ENCODE measurements at regions not wholly inside any gene's neighbourhood (a gene's known extent, or its start where the extent isn't known, plus 50 kb on each side); places are given as distances from the start of the nearest gene placed in this dataset.

DNA sequence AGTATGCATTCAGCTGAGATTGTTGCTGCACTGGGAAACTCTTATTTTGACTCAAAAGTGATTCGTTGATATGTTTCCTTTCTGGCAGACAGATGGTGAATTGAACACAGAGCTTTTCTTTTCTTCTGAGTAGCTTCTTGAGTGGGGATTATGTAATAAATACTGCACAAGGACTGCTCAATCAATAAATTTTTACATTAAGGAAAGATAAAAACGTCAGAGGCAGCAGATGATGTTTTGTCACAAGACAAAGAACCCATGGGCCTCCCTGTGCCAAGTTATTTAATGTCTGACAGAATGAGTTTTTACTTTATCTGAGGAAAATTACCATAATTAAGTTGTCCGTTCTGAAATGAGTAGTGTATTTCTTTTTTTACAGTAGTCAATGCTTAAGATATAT lies 460.3 kb downstream of the UTRN start:
- peaks cover 17 to 18% of the 10 kb centered on the region in 2 experiments for H3K4me1 Mint-ChIP-seq

More for the DNA sequence above, 460.3 kb downstream of the UTRN start:
- Histone ChIP-seq H3T11ph (ENCODE audit: low read length) (no peak overlapping the region), H3K23ac (ENCODE audit: insufficient read length, low read depth, low read length) (no peak overlapping the region), H3K79me2 (ENCODE audit: insufficient read depth, low read length) (no peaks in the 10 kb centered on the region), H2BK12ac (ENCODE audit: insufficient read length, low read depth, low read length) (no peak overlapping the region), H4K8ac (replicated peaks; ENCODE audit: insufficient read length, low read depth, low read length) (no peak overlapping the region), H3K14ac (ENCODE audit: insufficient read depth, low read length) (no peak overlapping the region), H2AFZ (ENCODE audit: low read length) (no peak overlapping the region), H3K56ac (ENCODE audit: insufficient read length, low read depth, low read length) (no peak overlapping the region), H2AK5ac (ENCODE audit: insufficient read length, low read length) (no peak overlapping the region), H4K5ac (ENCODE audit: insufficient read length, low read depth, low read length) (no peak overlapping the region), H4K91ac (ENCODE audit: insufficient read length, low read depth, low read length) (no peak overlapping the region), H2BK15ac (ENCODE audit: low read depth, low read length) (no peak overlapping the region), H4K20me1 (ENCODE audit: control insufficient read depth, insufficient read depth, insufficient read length) (no peaks in the 10 kb centered on the region), H3K23me2 (ENCODE audit: insufficient read length, low read depth, low read length, poor library complexity, severe bottlenecking) (no peaks in the 10 kb centered on the region), H3K27me3 (ENCODE audit: insufficient read depth, low read length) (no peaks in the 10 kb centered on the region), H3K4me2 (ENCODE audit: insufficient read depth, insufficient read length, low read length) (no peak overlapping the region), H3K27ac (ENCODE audit: insufficient read length, low read depth, low read length) (no peak overlapping the region), H2BK5ac (ENCODE audit: insufficient read length, low read length) (no peak overlapping the region), H3K18ac (ENCODE audit: insufficient read length, low read depth, low read length) (no peak overlapping the region), H3K79me1 (ENCODE audit: insufficient read depth, low read depth, low read length, poor library complexity, severe bottlenecking) (no peaks in the 10 kb centered on the region), H3K4me1 (ENCODE audit: insufficient read depth, low read length) (0 out of 2 replicates have a peak, but pooled peaks cover 2% of the 10 kb centered on the region), H3K9me3 (ENCODE audit: control insufficient read depth, low read depth, low read length) (no peaks in the 10 kb centered on the region), H2BK120ac (ENCODE audit: low read depth, low read length, poor library complexity, severe bottlenecking) (no peak overlapping the region), H3K9ac (ENCODE audit: extremely low read depth, insufficient read length, low read length) (no peak overlapping the region), H2BK20ac (ENCODE audit: low read depth, low read length, poor library complexity, severe bottlenecking) (no peak overlapping the region), H3K4ac (ENCODE audit: low read depth, low read length) (no peak overlapping the region)
- Mint-ChIP-seq H3K27ac (peak overlapping the region in 2 of 3 experiments; percentile 54 to 56; a peak in 3 of 7 replicates), H3K36me3 (ENCODE audit: insufficient read depth in 1 of 3, low read depth in 3 of 3) (peaks cover 1 to 9% (median 9%) of the 10 kb centered on the region in 3 experiments; a peak in 4 of 7 replicates), H3K4me3 (no peak overlapping the region), H3K27me3 (ENCODE audit: low read depth) (no peaks in the 10 kb centered on the region; the same call in 1 of the 2 replicates), H3K9me3 (no peaks in the 10 kb centered on the region)
- TF ChIP-seq, protein P1, sequence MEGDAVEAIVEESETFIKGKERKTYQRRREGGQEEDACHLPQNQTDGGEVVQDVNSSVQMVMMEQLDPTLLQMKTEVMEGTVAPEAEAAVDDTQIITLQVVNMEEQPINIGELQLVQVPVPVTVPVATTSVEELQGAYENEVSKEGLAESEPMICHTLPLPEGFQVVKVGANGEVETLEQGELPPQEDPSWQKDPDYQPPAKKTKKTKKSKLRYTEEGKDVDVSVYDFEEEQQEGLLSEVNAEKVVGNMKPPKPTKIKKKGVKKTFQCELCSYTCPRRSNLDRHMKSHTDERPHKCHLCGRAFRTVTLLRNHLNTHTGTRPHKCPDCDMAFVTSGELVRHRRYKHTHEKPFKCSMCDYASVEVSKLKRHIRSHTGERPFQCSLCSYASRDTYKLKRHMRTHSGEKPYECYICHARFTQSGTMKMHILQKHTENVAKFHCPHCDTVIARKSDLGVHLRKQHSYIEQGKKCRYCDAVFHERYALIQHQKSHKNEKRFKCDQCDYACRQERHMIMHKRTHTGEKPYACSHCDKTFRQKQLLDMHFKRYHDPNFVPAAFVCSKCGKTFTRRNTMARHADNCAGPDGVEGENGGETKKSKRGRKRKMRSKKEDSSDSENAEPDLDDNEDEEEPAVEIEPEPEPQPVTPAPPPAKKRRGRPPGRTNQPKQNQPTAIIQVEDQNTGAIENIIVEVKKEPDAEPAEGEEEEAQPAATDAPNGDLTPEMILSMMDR (conservative IDR thresholded peaks at IDR 0.05): no peak
- no CpG with 5 or more reads among the region's 3 CpGs for WGBS (ENCODE audit: extremely low coverage, insufficient read length, low lambda C conversion rate)
- DNase-seq: no peak

Data from H9 (cell line).